ENCODE measurements at regions not wholly inside any gene's neighbourhood (a gene's known extent, or its start where the extent isn't known, plus 50 kb on each side); places are given as distances from the start of the nearest gene placed in this dataset.
"Not testable (repeated sequence)": the region's sequence is repeated elsewhere in the genome, so short reads cannot be mapped to it uniquely, and the experiment has no call there.

DNA sequence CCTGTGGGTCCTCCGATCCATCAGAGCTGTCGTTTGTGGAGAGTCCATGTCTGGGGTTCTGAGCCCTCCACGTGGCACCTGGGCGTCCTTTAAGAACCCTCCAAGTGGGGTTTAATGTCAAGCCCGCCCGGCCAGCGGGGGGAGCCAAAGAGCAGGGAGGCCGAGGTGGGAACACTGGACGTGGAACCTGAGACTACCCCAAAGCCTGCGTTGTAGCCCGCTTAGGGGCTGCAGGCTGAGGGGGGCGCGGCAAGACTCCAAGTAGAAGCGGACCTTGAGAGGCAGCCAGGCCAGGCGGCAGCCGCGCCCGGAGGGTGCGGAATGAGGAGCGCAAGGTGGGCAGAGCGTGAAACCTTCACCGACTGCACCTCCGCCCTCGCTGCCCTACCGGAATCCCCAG, 126.2 kb upstream of the ATP10A start:
- TF ChIP-seq, protein P1, sequence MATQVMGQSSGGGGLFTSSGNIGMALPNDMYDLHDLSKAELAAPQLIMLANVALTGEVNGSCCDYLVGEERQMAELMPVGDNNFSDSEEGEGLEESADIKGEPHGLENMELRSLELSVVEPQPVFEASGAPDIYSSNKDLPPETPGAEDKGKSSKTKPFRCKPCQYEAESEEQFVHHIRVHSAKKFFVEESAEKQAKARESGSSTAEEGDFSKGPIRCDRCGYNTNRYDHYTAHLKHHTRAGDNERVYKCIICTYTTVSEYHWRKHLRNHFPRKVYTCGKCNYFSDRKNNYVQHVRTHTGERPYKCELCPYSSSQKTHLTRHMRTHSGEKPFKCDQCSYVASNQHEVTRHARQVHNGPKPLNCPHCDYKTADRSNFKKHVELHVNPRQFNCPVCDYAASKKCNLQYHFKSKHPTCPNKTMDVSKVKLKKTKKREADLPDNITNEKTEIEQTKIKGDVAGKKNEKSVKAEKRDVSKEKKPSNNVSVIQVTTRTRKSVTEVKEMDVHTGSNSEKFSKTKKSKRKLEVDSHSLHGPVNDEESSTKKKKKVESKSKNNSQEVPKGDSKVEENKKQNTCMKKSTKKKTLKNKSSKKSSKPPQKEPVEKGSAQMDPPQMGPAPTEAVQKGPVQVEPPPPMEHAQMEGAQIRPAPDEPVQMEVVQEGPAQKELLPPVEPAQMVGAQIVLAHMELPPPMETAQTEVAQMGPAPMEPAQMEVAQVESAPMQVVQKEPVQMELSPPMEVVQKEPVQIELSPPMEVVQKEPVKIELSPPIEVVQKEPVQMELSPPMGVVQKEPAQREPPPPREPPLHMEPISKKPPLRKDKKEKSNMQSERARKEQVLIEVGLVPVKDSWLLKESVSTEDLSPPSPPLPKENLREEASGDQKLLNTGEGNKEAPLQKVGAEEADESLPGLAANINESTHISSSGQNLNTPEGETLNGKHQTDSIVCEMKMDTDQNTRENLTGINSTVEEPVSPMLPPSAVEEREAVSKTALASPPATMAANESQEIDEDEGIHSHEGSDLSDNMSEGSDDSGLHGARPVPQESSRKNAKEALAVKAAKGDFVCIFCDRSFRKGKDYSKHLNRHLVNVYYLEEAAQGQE (IDR thresholded peaks at IDR 0.05; ENCODE audit: borderline replicate concordance), result no peak
- no peak for TF ChIP-seq EP300 (conservative IDR thresholded peaks at IDR 0.05; ENCODE audit: poor library complexity, severe bottlenecking)
- TF ChIP-seq SMC3 (conservative IDR thresholded peaks at IDR 0.05; ENCODE audit: poor library complexity), result no peak
- TF ChIP-seq MXI1 (conservative IDR thresholded peaks at IDR 0.05; ENCODE audit: poor library complexity, severe bottlenecking), result no peak
- no peak for TF ChIP-seq POLR2AphosphoS5 (IDR thresholded peaks at IDR 0.05)
- no peak for TF ChIP-seq EZH2 (IDR thresholded peaks at IDR 0.05; ENCODE audit: borderline replicate concordance, insufficient read depth, low read length, poor library complexity, severe bottlenecking)
- no peak for TF ChIP-seq RAD21 (conservative IDR thresholded peaks at IDR 0.05)
- TF ChIP-seq, protein P2, sequence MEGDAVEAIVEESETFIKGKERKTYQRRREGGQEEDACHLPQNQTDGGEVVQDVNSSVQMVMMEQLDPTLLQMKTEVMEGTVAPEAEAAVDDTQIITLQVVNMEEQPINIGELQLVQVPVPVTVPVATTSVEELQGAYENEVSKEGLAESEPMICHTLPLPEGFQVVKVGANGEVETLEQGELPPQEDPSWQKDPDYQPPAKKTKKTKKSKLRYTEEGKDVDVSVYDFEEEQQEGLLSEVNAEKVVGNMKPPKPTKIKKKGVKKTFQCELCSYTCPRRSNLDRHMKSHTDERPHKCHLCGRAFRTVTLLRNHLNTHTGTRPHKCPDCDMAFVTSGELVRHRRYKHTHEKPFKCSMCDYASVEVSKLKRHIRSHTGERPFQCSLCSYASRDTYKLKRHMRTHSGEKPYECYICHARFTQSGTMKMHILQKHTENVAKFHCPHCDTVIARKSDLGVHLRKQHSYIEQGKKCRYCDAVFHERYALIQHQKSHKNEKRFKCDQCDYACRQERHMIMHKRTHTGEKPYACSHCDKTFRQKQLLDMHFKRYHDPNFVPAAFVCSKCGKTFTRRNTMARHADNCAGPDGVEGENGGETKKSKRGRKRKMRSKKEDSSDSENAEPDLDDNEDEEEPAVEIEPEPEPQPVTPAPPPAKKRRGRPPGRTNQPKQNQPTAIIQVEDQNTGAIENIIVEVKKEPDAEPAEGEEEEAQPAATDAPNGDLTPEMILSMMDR (IDR thresholded peaks at IDR 0.05; ENCODE audit: poor library complexity, severe bottlenecking), result no peak
- no peak for TF ChIP-seq TAF1 (IDR thresholded peaks at IDR 0.05; ENCODE audit: low read depth)
- no peaks in the 10 kb centered on the region for H4K20me1 ChIP-seq (ENCODE audit: insufficient read depth)
- H3K36me3 ChIP-seq (ENCODE audit: insufficient read depth, low read length), result no peaks in the 10 kb centered on the region
- H3F3A ChIP-seq (ENCODE audit: insufficient read depth, low read length, poor library complexity, severe bottlenecking), result no peaks in the 10 kb centered on the region
- no peak overlapping the region for H2AFZ ChIP-seq (ENCODE audit: low read depth, low read length)
- H3K9ac ChIP-seq (ENCODE audit: low read length), result peak overlapping the region; percentile 43
- no peak overlapping the region for H3K4me2 ChIP-seq (ENCODE audit: low read length)
- H3K79me2 ChIP-seq (replicated peaks; ENCODE audit: insufficient read depth, low read length), result no peaks in the 10 kb centered on the region
- H3K4me3 ChIP-seq (ENCODE audit: low read length), result no peak overlapping the region
- no peaks in the 10 kb centered on the region for H3K9me2 ChIP-seq (ENCODE audit: insufficient read depth, low read length)
- no peaks in the 10 kb centered on the region for H3K9me3 ChIP-seq (ENCODE audit: low read length)
- no peaks in the 10 kb centered on the region for H3K27me3 ChIP-seq (ENCODE audit: insufficient read depth, low read depth, low read length)
- peak overlapping the region; percentile 80 for H3K27ac ChIP-seq (ENCODE audit: low read length)

DNA sequence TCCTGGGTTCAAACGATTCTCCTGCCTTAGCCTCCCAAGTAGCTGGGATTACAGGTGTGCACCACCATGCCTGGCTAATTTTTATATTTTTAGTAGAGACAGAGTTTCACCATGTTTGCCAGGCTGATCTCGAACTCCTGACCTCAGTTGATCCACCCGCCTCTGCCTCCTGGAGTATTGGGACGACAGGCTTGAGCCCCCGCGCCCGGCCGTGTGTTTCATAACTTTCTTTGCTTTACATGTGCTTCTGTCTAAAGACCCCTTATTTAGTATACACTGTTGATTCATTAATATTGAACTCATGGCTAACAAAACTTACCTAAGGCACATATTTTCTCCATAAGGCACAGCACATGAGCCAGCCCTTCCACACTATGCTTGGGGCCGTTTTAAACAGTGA, 125.6 kb upstream of the ATP10A start:
- not testable (repeated sequence) for H2AFZ ChIP-seq (ENCODE audit: low read depth, low read length); H3K36me3 ChIP-seq (ENCODE audit: insufficient read depth, low read length); H3F3A ChIP-seq (ENCODE audit: insufficient read depth, low read length, poor library complexity, severe bottlenecking); H3K4me2 ChIP-seq (ENCODE audit: low read length); H3K9me3 ChIP-seq (ENCODE audit: low read length); H3K79me2 ChIP-seq (replicated peaks; ENCODE audit: insufficient read depth, low read length); H3K9me2 ChIP-seq (ENCODE audit: insufficient read depth, low read length); H3K4me3 ChIP-seq (ENCODE audit: low read length); H3K27ac ChIP-seq (ENCODE audit: low read length); H3K9ac ChIP-seq (ENCODE audit: low read length); H4K20me1 ChIP-seq (ENCODE audit: insufficient read depth); H3K27me3 ChIP-seq (ENCODE audit: insufficient read depth, low read depth, low read length)

DNA sequence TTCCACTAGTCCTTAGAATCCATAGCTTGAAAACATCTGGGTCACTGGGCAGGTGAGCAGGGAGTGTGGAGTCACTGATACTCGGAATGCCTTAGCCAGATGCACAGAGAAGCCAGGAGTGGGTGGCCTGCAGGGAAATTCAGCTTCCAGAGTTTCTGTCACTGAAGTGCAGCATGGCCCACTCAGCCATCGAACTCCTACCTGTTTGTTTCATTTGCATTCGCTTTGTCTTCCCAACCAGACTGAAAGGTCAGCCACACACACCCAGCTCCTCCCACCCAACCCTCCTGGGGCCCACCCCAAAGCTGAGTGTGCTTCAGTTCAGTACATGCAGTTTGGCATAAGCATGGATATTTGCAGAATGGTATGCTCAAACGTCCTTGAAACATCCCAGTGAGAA, 124.5 kb upstream of the ATP10A start:
- H3K27ac ChIP-seq (ENCODE audit: low read length), result no peak overlapping the region
- H3K27me3 ChIP-seq (ENCODE audit: insufficient read depth, low read depth, low read length), result no peaks in the 10 kb centered on the region
- no peak overlapping the region for H3K4me3 ChIP-seq (ENCODE audit: low read length)
- no peaks in the 10 kb centered on the region for H3K79me2 ChIP-seq (replicated peaks; ENCODE audit: insufficient read depth, low read length)
- H3K36me3 ChIP-seq (ENCODE audit: insufficient read depth, low read length), result no peaks in the 10 kb centered on the region
- H3K9me3 ChIP-seq (ENCODE audit: low read length), result no peaks in the 10 kb centered on the region
- no peaks in the 10 kb centered on the region for H3F3A ChIP-seq (ENCODE audit: insufficient read depth, low read length, poor library complexity, severe bottlenecking)
- no peak overlapping the region for H3K9ac ChIP-seq (ENCODE audit: low read length)
- TF ChIP-seq SMC3 (conservative IDR thresholded peaks at IDR 0.05; ENCODE audit: poor library complexity), result no peak
- no peak overlapping the region for H2AFZ ChIP-seq (ENCODE audit: low read depth, low read length)
- no peak overlapping the region for H3K4me2 ChIP-seq (ENCODE audit: low read length)
- no peaks in the 10 kb centered on the region for H4K20me1 ChIP-seq (ENCODE audit: insufficient read depth)
- no peaks in the 10 kb centered on the region for H3K9me2 ChIP-seq (ENCODE audit: insufficient read depth, low read length)

Measured in neural cell (in vitro differentiated cells).